Uterus (tissue), 3 donors: ENCODE measurements at regions not wholly inside any gene's neighbourhood (a gene's known extent, or its start where the extent isn't known, plus 50 kb on each side); places are given as distances from the start of the nearest gene placed in this dataset.

Experiments used
- DNase-seq, 2 donors: peaks; one replicate each; pipeline ENCODE4 v3.0.0-alpha.2; 2019 to 2020
- H3K27ac ChIP-seq, 2 donors: fragments of 200-600 bp; sonication (generic); 1 replicate in 1 of 2; 2 replicates in 1 of 2; pipeline ENCODE4 v1.5.1; 2016 to 2018
- H3K27me3 ChIP-seq, 2 donors: fragments of 200-600 bp; sonication (generic); one replicate each; pipeline ENCODE4 v1.5.1; 2018 to 2019; ENCODE audit warnings: control low read depth in 1 of 2
- H3K36me3 ChIP-seq, 2 donors: fragments of 200-600 bp; sonication (generic); one replicate each; pipeline ENCODE4 v1.5.1; 2019; ENCODE audit warnings: control low read depth in 1 of 2
- H3K4me1 ChIP-seq, 2 donors: fragments of 200-600 bp; sonication (generic); one replicate each; pipeline ENCODE4 v1.5.1; 2018 to 2019; ENCODE audit warnings: control low read depth in 1 of 2
- H3K4me3 ChIP-seq, 2 donors: fragments of 200-600 bp; sonication (generic); 1 replicate in 1 of 2; 2 replicates in 1 of 2; pipeline ENCODE4 v1.5.1; 2018 to 2019; ENCODE audit warnings: mild to moderate bottlenecking in 1 of 2
- H3K9me3 ChIP-seq, 2 donors: fragments of 200-600 bp; sonication (generic); one replicate each; pipeline ENCODE4 v1.5.1; 2019; ENCODE audit warnings: control low read depth in 1 of 2
- POLR2A ChIP-seq, 2 donors: fragments of 450-650 bp; IDR thresholded peaks; one replicate each; pipeline ENCODE4 v1.6.1; 2016; ENCODE audit warnings: antibody characterized with exemption in 2 of 2, mild to moderate bottlenecking in 1 of 2, moderate library complexity in 1 of 2
- intact Hi-C: fragments of 100-400 bp; cut with DNase I; formaldehyde crosslinking; loops from one replicate; pipeline ENCODE4 v1.15.1; 2023; ENCODE audit warnings: low total_unique reads
- TF ChIP-seq, protein P1 (sequence below), 4 experiments: fragments of 200-600 bp in 2 of 4; fragments of 450-650 bp in 2 of 4; sonication (generic) in 2 of 4; IDR thresholded peaks; one replicate each; pipeline ENCODE4 v1.5.1; 2016 to 2019; ENCODE audit warnings: antibody characterized with exemption in 4 of 4, mild to moderate bottlenecking in 2 of 4, moderate library complexity in 1 of 4
- donor health status: DM: yes; HTN: yes; CAD: no.

DNA sequence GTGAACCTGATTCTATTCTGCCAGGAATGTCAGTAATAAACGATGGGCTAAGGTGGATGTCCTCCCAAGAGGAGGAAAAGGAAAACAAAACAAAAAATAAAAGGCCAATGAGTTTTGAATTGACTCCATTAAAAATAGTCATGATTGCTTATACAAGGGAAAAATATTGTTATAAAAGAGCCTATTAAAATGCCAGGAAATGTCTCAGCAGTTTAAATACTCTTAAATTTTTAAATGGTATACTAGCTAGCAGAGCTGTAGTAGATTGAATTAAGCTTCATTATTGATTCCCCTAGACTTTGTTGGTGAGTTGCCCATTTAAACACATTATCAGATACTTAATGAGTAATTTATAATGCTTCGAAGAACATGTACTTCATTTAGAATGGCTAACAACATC is 990.9 kb upstream of the GJE1 start:
- Histone ChIP-seq H3K4me3 (no peak overlapping the region), H3K27ac (no peak overlapping the region), H3K4me1 (no peaks in the 10 kb centered on the region), H3K27me3 (no peaks in the 10 kb centered on the region), H3K9me3 (no peaks in the 10 kb centered on the region), H3K36me3 (no peaks in the 10 kb centered on the region)
- intact Hi-C loops: no loop called here
- DNase-seq: no peak
- no peak for TF ChIP-seq POLR2A (IDR thresholded peaks at IDR 0.05)
- TF ChIP-seq, protein P1, sequence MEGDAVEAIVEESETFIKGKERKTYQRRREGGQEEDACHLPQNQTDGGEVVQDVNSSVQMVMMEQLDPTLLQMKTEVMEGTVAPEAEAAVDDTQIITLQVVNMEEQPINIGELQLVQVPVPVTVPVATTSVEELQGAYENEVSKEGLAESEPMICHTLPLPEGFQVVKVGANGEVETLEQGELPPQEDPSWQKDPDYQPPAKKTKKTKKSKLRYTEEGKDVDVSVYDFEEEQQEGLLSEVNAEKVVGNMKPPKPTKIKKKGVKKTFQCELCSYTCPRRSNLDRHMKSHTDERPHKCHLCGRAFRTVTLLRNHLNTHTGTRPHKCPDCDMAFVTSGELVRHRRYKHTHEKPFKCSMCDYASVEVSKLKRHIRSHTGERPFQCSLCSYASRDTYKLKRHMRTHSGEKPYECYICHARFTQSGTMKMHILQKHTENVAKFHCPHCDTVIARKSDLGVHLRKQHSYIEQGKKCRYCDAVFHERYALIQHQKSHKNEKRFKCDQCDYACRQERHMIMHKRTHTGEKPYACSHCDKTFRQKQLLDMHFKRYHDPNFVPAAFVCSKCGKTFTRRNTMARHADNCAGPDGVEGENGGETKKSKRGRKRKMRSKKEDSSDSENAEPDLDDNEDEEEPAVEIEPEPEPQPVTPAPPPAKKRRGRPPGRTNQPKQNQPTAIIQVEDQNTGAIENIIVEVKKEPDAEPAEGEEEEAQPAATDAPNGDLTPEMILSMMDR (IDR thresholded peaks at IDR 0.05): no peak

DNA sequence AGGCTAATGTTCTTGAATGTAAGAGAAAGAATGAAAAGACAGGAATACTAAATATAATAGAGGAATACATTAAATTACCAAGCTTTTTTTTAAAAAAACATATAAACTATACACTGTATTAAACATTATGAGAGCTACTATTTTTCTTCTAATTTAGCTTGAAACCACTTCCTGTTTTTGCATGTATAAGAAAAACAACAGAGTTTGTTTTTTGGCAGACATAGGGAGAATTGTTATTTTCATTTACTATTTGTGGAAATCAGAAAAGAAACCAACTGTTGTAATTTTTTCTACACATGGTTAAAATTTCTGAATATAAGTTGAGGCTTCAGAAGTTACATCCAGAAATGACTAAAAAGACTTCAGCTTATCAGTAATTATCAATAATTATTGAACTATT is 991.8 kb upstream of the GJE1 start:
- Histone ChIP-seq H3K4me3 (no peak overlapping the region), H3K27ac (no peak overlapping the region), H3K27me3 (no peaks in the 10 kb centered on the region), H3K9me3 (no peaks in the 10 kb centered on the region), H3K36me3 (no peaks in the 10 kb centered on the region), H3K4me1 (no peaks in the 10 kb centered on the region)
- intact Hi-C loops: no loop called here
- TF ChIP-seq POLR2A (IDR thresholded peaks at IDR 0.05): no peak
- TF ChIP-seq, protein P1 (IDR thresholded peaks at IDR 0.05): no peak
- DNase-seq: no peak

DNA sequence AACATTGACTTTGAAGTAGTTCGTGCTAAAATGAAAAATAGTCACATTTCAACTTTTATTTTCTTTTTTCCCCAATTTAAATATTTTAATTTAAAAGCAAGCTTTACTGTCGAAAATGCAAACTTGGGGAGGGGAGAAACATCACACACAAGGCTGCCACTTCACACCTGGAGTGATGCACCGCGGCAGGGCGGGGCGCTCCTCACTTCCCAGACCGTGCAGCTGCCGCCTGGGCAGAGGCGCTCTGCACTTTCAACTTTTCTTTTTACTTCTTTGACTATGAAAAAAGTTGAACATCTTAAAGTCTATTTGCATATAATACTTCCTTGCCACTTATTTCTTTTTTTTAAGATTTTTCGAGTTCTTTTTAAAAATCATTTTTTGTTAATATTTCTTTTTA is 993.3 kb upstream of the GJE1 start:
- Histone ChIP-seq H3K9me3 (no peaks in the 10 kb centered on the region), H3K27me3 (no peaks in the 10 kb centered on the region), H3K4me3 (no peak overlapping the region), H3K36me3 (no peaks in the 10 kb centered on the region), H3K4me1 (no peaks in the 10 kb centered on the region), H3K27ac (no peak overlapping the region)
- no peak for TF ChIP-seq POLR2A (IDR thresholded peaks at IDR 0.05)
- TF ChIP-seq, protein P1 (IDR thresholded peaks at IDR 0.05): no peak
- no peak for DNase-seq
- intact Hi-C loops: no loop called here

DNA sequence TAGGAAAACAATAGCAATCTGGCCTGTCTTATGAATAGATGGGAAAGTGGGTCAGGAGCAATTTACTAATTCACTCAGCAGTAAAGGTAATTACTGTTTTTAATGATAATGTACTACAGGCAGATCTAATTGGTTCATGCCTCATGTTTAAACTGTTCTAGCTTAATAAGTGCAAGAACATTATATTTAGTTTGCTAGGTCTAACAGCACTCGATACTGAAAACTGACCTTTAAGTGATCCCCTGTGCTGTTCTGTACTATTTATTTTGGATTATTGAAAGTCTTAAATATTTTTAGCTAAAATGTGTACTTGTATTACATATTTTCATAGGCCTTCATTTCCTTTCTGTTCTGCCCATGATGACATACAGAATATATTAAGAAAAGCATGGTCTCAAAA is 998.0 kb upstream of the GJE1 start:
- no peaks in the 10 kb centered on the region for H3K36me3 ChIP-seq
- DNase-seq: no peak
- intact Hi-C loops: no loop called here
- no peaks in the 10 kb centered on the region for H3K9me3 ChIP-seq
- TF ChIP-seq POLR2A (IDR thresholded peaks at IDR 0.05): no peak
- TF ChIP-seq, protein P1 (IDR thresholded peaks at IDR 0.05): no peak
- H3K4me1 ChIP-seq: peaks cover 0 to 5% of the 10 kb centered on the region in 2 donors
- H3K27ac ChIP-seq: no peak overlapping the region
- no peaks in the 10 kb centered on the region for H3K27me3 ChIP-seq
- H3K4me3 ChIP-seq: no peak overlapping the region

DNA sequence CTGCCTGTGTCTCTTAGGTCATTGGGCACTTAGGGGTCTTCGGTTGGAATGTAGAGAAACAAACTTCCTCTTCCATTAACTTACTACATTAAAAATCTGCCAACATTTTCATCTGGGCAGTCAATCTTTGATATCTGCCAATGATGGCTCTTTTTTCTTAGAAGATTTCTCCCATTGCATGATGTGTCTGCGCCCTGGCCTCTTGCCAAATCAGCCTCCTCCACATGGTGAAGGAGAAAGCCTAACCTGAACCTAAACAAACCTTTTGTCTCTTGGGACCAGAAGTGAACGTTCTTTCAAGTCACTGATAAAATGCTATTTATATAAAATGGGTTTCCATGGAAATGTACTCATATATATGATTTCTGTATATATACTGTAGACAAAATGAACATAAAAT is 998.9 kb upstream of the GJE1 start:
- no peaks in the 10 kb centered on the region for H3K9me3 ChIP-seq
- no peak for DNase-seq
- H3K27me3 ChIP-seq: no peaks in the 10 kb centered on the region
- TF ChIP-seq POLR2A (IDR thresholded peaks at IDR 0.05): no peak
- TF ChIP-seq, protein P1 (IDR thresholded peaks at IDR 0.05): no peak
- H3K36me3 ChIP-seq: no peaks in the 10 kb centered on the region
- no peak overlapping the region for H3K4me3 ChIP-seq
- peaks cover 0 to 5% of the 10 kb centered on the region in 2 donors for H3K4me1 ChIP-seq
- intact Hi-C loops: no loop called here
- no peak overlapping the region for H3K27ac ChIP-seq
